GM12872 (cell line): ENCODE measurements at regions not wholly inside any gene's neighbourhood (a gene's known extent, or its start where the extent isn't known, plus 50 kb on each side); places are given as distances from the start of the nearest gene placed in this dataset.

Source experiments
- TF ChIP-seq, protein P1 (sequence below): IDR thresholded peaks from 3 replicates; pipeline ENCODE4 v1.5.1; 2011; ENCODE audit warnings: low read depth, mild to moderate bottlenecking, low read length, moderate library complexity; ENCODE audit not compliant: insufficient read depth

GRCh38 chr13:74027161-74027779 lies 106.9 kb downstream of the KLF12 start:
- TF ChIP-seq, protein P1, sequence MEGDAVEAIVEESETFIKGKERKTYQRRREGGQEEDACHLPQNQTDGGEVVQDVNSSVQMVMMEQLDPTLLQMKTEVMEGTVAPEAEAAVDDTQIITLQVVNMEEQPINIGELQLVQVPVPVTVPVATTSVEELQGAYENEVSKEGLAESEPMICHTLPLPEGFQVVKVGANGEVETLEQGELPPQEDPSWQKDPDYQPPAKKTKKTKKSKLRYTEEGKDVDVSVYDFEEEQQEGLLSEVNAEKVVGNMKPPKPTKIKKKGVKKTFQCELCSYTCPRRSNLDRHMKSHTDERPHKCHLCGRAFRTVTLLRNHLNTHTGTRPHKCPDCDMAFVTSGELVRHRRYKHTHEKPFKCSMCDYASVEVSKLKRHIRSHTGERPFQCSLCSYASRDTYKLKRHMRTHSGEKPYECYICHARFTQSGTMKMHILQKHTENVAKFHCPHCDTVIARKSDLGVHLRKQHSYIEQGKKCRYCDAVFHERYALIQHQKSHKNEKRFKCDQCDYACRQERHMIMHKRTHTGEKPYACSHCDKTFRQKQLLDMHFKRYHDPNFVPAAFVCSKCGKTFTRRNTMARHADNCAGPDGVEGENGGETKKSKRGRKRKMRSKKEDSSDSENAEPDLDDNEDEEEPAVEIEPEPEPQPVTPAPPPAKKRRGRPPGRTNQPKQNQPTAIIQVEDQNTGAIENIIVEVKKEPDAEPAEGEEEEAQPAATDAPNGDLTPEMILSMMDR = no peak

- TF ChIP-seq, protein P1 = no peak
These were observed 107.5 kb downstream of the KLF12 start for GRCh38 chr13:74026753-74027152.

GRCh38 chr13:74025369-74025768 lies 108.8 kb downstream of the KLF12 start:
- TF ChIP-seq, protein P1 = no peak

- TF ChIP-seq, protein P1 = no peak
These were observed 109.3 kb downstream of the KLF12 start for GRCh38 chr13:74024856-74025255.

DNA sequence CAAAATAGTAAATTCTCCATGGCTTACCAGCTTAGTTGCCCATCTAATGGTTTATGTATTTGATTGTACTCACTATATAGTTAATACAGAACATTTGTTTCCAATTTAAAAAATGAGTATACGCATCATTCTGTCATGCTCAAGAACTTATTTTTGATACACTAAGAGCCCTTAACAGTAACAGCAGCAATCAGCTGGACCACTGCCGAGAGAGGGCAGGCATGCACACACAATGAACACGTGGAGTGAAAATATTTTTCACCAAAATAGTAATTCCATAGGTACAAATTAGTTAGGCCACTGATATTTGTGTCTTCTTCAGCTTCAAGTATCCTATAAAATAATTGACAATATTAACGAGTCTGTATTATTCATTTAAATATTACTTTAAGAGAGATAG lies 109.9 kb downstream of the KLF12 start:
- TF ChIP-seq, protein P1 = no peak

DNA sequence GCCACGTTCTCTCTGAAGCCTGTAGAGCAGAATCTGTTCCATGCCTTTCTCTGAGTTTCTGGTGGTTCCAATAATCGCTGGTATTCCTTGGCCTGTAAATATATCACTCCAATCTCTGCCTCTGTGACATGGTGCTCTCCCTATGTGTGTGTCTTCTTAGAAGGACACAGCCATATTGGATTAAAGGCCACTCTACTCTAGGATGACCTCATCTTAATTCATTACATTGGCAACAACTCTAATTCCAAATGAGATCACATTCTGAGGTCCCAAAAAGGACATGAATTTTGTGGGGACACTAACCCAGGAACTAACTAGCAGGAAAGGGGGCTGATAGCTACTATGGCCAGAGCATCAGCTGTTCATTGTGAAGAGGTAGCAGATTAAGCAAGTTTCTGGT lies 110.7 kb downstream of the KLF12 start:
- TF ChIP-seq, protein P1 = no peak

DNA sequence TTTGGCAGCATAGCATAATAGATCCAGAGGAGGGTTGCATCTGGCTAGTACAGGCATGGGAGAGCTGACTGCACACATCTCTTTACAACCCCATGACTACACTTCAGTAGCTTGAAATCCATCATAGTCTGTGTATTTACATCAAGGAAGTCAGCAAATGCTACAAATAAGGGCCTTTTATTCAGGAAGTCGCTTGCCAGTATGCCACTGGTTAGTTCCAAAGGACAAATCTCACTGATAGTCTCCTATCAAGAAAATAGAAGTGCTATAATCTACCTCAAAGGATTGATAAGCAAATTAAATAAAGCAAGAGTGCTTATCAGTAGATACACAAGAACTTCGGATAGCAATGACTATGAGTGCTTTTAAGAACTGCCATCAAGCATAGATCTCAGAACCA lies 112.7 kb downstream of the KLF12 start:
- TF ChIP-seq, protein P1 = no peak

- TF ChIP-seq, protein P1 = no peak
These were observed 116.2 kb downstream of the KLF12 start for GRCh38 chr13:74018062-74018431.
